ENCODE measurements at regions not wholly inside any gene's neighbourhood (a gene's known extent, or its start where the extent isn't known, plus 50 kb on each side); places are given as distances from the start of the nearest gene placed in this dataset.

DNA sequence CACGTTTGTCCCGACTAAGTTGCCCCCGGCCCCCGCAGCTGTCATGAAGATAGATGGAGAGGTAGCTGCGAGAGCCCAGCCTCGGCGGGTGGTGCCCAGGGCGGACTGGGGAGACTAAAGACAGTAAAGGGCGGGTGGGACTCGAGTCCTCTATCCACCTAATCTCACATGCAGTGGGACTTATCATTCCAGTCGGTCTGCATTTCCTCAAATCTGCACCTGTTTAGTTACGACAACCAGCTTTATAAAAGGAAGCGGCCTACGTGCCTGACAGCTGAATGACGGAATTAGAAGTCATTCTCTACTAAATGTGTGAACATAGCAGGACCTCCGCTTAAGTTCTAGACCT is 109.8 kb upstream of the EGLN3 start (continued):
- no peak for TF ChIP-seq YEATS2 (CRISPR knock-in tag; IDR thresholded peaks at IDR 0.05; ENCODE audit: borderline replicate concordance)
- TF ChIP-seq, protein P1, sequence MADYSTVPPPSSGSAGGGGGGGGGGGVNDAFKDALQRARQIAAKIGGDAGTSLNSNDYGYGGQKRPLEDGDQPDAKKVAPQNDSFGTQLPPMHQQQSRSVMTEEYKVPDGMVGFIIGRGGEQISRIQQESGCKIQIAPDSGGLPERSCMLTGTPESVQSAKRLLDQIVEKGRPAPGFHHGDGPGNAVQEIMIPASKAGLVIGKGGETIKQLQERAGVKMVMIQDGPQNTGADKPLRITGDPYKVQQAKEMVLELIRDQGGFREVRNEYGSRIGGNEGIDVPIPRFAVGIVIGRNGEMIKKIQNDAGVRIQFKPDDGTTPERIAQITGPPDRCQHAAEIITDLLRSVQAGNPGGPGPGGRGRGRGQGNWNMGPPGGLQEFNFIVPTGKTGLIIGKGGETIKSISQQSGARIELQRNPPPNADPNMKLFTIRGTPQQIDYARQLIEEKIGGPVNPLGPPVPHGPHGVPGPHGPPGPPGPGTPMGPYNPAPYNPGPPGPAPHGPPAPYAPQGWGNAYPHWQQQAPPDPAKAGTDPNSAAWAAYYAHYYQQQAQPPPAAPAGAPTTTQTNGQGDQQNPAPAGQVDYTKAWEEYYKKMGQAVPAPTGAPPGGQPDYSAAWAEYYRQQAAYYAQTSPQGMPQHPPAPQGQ (CRISPR knock-in tag; IDR thresholded peaks at IDR 0.05; ENCODE audit: borderline replicate concordance) = no peak
- TF ChIP-seq, protein P2, sequence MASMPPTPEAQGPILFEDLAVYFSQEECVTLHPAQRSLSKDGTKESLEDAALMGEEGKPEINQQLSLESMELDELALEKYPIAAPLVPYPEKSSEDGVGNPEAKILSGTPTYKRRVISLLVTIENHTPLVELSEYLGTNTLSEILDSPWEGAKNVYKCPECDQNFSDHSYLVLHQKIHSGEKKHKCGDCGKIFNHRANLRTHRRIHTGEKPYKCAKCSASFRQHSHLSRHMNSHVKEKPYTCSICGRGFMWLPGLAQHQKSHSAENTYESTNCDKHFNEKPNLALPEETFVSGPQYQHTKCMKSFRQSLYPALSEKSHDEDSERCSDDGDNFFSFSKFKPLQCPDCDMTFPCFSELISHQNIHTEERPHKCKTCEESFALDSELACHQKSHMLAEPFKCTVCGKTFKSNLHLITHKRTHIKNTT (CRISPR knock-in tag; IDR thresholded peaks at IDR 0.05) = no peak
- TF ChIP-seq CENPT (CRISPR knock-in tag; IDR thresholded peaks at IDR 0.05; ENCODE audit: low read depth) = no peak
- TF ChIP-seq THYN1 (CRISPR knock-in tag; IDR thresholded peaks at IDR 0.05; ENCODE audit: borderline replicate concordance, low read depth) = no peak
- TF ChIP-seq ZNF556 (CRISPR knock-in tag; IDR thresholded peaks at IDR 0.05; ENCODE audit: borderline replicate concordance) = no peak
- TF ChIP-seq NRL (CRISPR knock-in tag; IDR thresholded peaks at IDR 0.05; ENCODE audit: borderline replicate concordance) = no peak
- no peak for TF ChIP-seq ZC3H4 (CRISPR knock-in tag; IDR thresholded peaks at IDR 0.05; ENCODE audit: borderline replicate concordance)
- no peak for TF ChIP-seq NFYC (CRISPR knock-in tag; IDR thresholded peaks at IDR 0.05)
- TF ChIP-seq, protein P3, sequence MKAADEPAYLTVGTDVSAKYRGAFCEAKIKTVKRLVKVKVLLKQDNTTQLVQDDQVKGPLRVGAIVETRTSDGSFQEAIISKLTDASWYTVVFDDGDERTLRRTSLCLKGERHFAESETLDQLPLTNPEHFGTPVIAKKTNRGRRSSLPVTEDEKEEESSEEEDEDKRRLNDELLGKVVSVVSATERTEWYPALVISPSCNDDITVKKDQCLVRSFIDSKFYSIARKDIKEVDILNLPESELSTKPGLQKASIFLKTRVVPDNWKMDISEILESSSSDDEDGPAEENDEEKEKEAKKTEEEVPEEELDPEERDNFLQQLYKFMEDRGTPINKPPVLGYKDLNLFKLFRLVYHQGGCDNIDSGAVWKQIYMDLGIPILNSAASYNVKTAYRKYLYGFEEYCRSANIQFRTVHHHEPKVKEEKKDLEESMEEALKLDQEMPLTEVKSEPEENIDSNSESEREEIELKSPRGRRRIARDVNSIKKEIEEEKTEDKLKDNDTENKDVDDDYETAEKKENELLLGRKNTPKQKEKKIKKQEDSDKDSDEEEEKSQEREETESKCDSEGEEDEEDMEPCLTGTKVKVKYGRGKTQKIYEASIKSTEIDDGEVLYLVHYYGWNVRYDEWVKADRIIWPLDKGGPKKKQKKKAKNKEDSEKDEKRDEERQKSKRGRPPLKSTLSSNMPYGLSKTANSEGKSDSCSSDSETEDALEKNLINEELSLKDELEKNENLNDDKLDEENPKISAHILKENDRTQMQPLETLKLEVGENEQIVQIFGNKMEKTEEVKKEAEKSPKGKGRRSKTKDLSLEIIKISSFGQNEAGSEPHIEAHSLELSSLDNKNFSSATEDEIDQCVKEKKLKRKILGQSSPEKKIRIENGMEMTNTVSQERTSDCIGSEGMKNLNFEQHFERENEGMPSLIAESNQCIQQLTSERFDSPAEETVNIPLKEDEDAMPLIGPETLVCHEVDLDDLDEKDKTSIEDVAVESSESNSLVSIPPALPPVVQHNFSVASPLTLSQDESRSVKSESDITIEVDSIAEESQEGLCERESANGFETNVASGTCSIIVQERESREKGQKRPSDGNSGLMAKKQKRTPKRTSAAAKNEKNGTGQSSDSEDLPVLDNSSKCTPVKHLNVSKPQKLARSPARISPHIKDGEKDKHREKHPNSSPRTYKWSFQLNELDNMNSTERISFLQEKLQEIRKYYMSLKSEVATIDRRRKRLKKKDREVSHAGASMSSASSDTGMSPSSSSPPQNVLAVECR (CRISPR knock-in tag; IDR thresholded peaks at IDR 0.05; ENCODE audit: borderline replicate concordance) = 0 out of 2 replicates have a peak, but pooled peaks have one; percentile 3
- TF ChIP-seq, protein P4, sequence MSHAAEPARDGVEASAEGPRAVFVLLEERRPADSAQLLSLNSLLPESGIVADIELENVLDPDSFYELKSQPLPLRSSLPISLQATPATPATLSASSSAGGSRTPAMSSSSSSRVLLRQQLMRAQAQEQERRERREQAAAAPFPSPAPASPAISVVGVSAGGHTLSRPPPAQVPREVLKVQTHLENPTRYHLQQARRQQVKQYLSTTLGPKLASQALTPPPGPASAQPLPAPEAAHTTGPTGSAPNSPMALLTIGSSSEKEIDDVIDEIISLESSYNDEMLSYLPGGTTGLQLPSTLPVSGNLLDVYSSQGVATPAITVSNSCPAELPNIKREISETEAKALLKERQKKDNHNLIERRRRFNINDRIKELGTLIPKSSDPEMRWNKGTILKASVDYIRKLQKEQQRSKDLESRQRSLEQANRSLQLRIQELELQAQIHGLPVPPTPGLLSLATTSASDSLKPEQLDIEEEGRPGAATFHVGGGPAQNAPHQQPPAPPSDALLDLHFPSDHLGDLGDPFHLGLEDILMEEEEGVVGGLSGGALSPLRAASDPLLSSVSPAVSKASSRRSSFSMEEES (CRISPR knock-in tag; IDR thresholded peaks at IDR 0.05) = no peak
- no peak for TF ChIP-seq ZKSCAN8 (CRISPR knock-in tag; IDR thresholded peaks at IDR 0.05; ENCODE audit: borderline replicate concordance)
- TF ChIP-seq NFE2 (CRISPR knock-in tag; IDR thresholded peaks at IDR 0.05) = no peak
- no peak for TF ChIP-seq ZBTB7A (CRISPR knock-in tag; IDR thresholded peaks at IDR 0.05)
- TF ChIP-seq, protein P5, sequence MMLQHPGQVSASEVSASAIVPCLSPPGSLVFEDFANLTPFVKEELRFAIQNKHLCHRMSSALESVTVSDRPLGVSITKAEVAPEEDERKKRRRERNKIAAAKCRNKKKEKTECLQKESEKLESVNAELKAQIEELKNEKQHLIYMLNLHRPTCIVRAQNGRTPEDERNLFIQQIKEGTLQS (CRISPR knock-in tag; IDR thresholded peaks at IDR 0.05) = no peak
- no peak for TF ChIP-seq ETV5 (CRISPR knock-in tag; IDR thresholded peaks at IDR 0.05; ENCODE audit: borderline replicate concordance)
- no peak for TF ChIP-seq KLF9 (CRISPR knock-in tag; IDR thresholded peaks at IDR 0.05; ENCODE audit: low read depth)
- TF ChIP-seq ZNF326 (CRISPR knock-in tag; IDR thresholded peaks at IDR 0.05; ENCODE audit: borderline replicate concordance) = no peak
- no peak for TF ChIP-seq DR1 (CRISPR knock-in tag; IDR thresholded peaks at IDR 0.05)
- no peak for TF ChIP-seq SATB2 (CRISPR knock-in tag; IDR thresholded peaks at IDR 0.05)
- TF ChIP-seq ZNF776 (CRISPR knock-in tag; IDR thresholded peaks at IDR 0.05) = no peak
- TF ChIP-seq ZZZ3 (CRISPR knock-in tag; IDR thresholded peaks at IDR 0.05; ENCODE audit: borderline replicate concordance) = no peak
- TF ChIP-seq ZNF235 (CRISPR knock-in tag; IDR thresholded peaks at IDR 0.05; ENCODE audit: borderline replicate concordance) = no peak

Measured in HepG2 (cell line).